ENCODE measurements at regions not wholly inside any gene's neighbourhood (a gene's known extent, or its start where the extent isn't known, plus 50 kb on each side); places are given as distances from the start of the nearest gene placed in this dataset.

DNA sequence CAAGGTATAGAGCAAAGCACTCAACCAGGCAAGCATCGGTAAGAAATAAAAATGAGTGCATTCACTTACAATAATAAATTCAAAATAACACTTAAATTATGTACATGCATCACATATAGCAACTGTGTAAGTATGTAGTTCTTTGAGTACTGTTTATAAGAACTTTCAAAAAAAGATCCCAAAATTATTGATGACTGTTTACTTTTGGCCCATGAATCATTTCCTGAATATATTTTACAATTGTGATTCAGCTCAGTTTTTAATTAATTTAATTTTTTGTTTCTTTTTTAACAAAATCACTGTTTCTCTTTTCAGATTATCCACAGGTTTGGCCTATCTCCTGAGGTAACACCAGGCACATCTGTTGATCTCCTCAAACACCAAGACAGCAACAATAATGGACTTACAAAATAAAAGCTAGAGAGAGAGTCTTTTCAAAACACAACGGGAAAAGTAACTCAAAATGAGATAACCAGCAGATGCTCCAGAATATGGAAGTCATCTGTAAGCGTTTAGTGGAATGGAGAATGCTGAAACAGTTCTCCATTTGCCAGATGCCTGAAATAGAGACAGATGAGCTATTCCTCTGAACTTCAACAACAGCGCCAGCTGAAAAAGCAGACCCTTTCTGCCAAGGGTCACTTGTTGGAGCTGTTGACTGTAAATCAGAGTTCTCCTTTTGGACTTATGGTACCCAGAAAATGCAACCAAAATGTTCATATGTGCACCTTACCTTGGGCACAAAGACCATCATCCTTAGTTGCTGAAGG, 348.6 kb upstream of the RGMB start:
- Mint-ChIP-seq H3K4me1 (ENCODE audit: low read depth) (peaks cover 71% of the 10 kb centered on the region), H3K36me3 (ENCODE audit: low read depth) (peaks cover 7% of the 10 kb centered on the region), H3K27me3 (ENCODE audit: insufficient read depth) (peaks cover 2% of the 10 kb centered on the region; the same call in 1 of the 2 replicates)

DNA sequence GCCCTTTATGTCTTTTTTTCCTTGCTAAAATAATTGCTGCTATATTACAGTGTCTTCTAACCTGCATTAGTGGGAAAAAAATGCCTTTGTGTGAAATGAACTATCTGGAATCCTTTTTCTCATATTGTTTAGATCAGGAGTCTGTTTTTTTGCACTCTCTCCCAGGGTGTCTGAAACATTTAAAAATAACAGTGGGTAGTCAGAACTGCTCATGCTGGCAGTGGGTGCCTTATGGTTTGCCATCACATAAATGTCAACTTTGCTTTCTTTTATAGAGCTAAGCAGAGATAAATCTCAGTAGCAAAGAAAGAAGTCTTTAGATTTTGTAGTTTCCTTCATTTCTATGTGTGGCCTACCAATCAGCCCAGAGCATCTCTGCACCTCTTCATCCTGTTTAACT, 347.8 kb upstream of the RGMB start:
- H3K4me3 Mint-ChIP-seq: no peak overlapping the region
- DNase-seq: no peak
- H3K9me3 Mint-ChIP-seq: no peaks in the 10 kb centered on the region
- H3K36me3 Mint-ChIP-seq (ENCODE audit: low read depth): peaks cover 7% of the 10 kb centered on the region
- peaks cover 71% of the 10 kb centered on the region for H3K4me1 Mint-ChIP-seq (ENCODE audit: low read depth)
- H3K27me3 Mint-ChIP-seq (ENCODE audit: insufficient read depth): peaks cover 2% of the 10 kb centered on the region; the same call in 1 of the 2 replicates
- TF ChIP-seq, protein P1, sequence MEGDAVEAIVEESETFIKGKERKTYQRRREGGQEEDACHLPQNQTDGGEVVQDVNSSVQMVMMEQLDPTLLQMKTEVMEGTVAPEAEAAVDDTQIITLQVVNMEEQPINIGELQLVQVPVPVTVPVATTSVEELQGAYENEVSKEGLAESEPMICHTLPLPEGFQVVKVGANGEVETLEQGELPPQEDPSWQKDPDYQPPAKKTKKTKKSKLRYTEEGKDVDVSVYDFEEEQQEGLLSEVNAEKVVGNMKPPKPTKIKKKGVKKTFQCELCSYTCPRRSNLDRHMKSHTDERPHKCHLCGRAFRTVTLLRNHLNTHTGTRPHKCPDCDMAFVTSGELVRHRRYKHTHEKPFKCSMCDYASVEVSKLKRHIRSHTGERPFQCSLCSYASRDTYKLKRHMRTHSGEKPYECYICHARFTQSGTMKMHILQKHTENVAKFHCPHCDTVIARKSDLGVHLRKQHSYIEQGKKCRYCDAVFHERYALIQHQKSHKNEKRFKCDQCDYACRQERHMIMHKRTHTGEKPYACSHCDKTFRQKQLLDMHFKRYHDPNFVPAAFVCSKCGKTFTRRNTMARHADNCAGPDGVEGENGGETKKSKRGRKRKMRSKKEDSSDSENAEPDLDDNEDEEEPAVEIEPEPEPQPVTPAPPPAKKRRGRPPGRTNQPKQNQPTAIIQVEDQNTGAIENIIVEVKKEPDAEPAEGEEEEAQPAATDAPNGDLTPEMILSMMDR (IDR thresholded peaks at IDR 0.05): no peak
- peak overlapping the region; percentile 88 for H3K27ac Mint-ChIP-seq

More for the DNA sequence above, 348.6 kb upstream of the RGMB start:
- TF ChIP-seq, protein P1 (IDR thresholded peaks at IDR 0.05): no peak
- Mint-ChIP-seq H3K27ac (peak overlapping the region; percentile 88), H3K4me3 (peak overlapping the region; percentile 65), H3K9me3 (no peaks in the 10 kb centered on the region)
- DNase-seq: peak; percentile 12

GRCh38 chr5:98428806-98429205, 344.7 kb upstream of the RGMB start:
- H3K36me3 Mint-ChIP-seq (ENCODE audit: low read depth): no peaks in the 10 kb centered on the region; the same call in 1 of the 2 replicates
- peak; percentile 56 for DNase-seq
- H3K9me3 Mint-ChIP-seq: no peaks in the 10 kb centered on the region
- TF ChIP-seq, protein P1 (IDR thresholded peaks at IDR 0.05): no peak
- peaks cover 2% of the 10 kb centered on the region; the same call in 1 of the 2 replicates for H3K27me3 Mint-ChIP-seq (ENCODE audit: insufficient read depth)
- H3K4me3 Mint-ChIP-seq: peak overlapping the region; percentile 58
- H3K27ac Mint-ChIP-seq: peak overlapping the region; percentile 58
- peaks cover 60% of the 10 kb centered on the region for H3K4me1 Mint-ChIP-seq (ENCODE audit: low read depth)

- no peak for DNase-seq
- Mint-ChIP-seq H3K27ac (no peak overlapping the region), H3K27me3 (ENCODE audit: insufficient read depth) (no peaks in the 10 kb centered on the region), H3K36me3 (ENCODE audit: low read depth) (no peaks in the 10 kb centered on the region; the same call in 1 of the 2 replicates), H3K4me3 (no peak overlapping the region), H3K9me3 (no peaks in the 10 kb centered on the region), H3K4me1 (ENCODE audit: low read depth) (peaks cover 26% of the 10 kb centered on the region)
- TF ChIP-seq, protein P1 (IDR thresholded peaks at IDR 0.05): no peak
Observed at GRCh38 chr5:98432378-98432777, 341.1 kb upstream of the RGMB start.

GRCh38 chr5:98433022-98433421, 340.4 kb upstream of the RGMB start:
- Mint-ChIP-seq H3K27me3 (ENCODE audit: insufficient read depth) (no peaks in the 10 kb centered on the region), H3K4me1 (ENCODE audit: low read depth) (peaks cover 22% of the 10 kb centered on the region), H3K27ac (no peak overlapping the region), H3K9me3 (no peaks in the 10 kb centered on the region), H3K36me3 (ENCODE audit: low read depth) (no peaks in the 10 kb centered on the region; the same call in 1 of the 2 replicates), H3K4me3 (no peak overlapping the region)
- TF ChIP-seq, protein P1 (IDR thresholded peaks at IDR 0.05): no peak
- no peak for DNase-seq

Data from HFFc6 (cell line).